ENCODE measurements at regions not wholly inside any gene's neighbourhood (a gene's known extent, or its start where the extent isn't known, plus 50 kb on each side); places are given as distances from the start of the nearest gene placed in this dataset.

DNA sequence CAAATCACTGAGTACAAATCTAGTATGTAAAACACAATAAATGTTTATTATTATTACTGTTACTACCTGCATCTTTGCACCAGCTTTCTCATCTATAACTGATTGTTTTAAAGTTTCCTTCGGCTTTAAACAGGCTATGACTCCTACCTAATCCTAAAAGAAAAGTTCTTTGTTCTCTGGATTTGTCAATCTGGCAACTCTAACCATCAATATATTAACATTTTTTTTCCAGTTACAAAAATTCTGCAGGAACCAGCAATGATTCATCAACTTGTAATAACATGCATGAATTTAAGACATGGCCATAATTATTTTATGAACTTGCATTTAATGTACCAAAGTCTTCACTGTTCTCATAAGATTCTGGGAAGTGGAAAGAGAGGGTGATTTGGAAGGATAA lies 228.5 kb downstream of the PIK3R1 start:
- Histone ChIP-seq H3K4me3 (replicated peaks in 1 of 2; ENCODE audit: low read depth in 1 of 2, low read length in 2 of 2) (no peak overlapping the region), H3K27me3 (ENCODE audit: insufficient read depth, low read length) (no peaks in the 10 kb centered on the region), H3K27ac (ENCODE audit: low read depth, low read length) (no peak overlapping the region), H3K79me2 (ENCODE audit: insufficient read depth, low read length) (no peaks in the 10 kb centered on the region), H4K20me1 (ENCODE audit: insufficient read depth) (no peaks in the 10 kb centered on the region), H3K4me1 (ENCODE audit: control insufficient read depth in 1 of 2, insufficient read depth in 2 of 2, low read length in 2 of 2) (no peaks in the 10 kb centered on the region), H3K9me3 (ENCODE audit: control insufficient read depth in 1 of 2, insufficient read depth in 1 of 2, low read depth in 1 of 2, low read length in 2 of 2) (no peaks in the 10 kb centered on the region), H3K9me2 (ENCODE audit: insufficient read depth) (no peaks in the 10 kb centered on the region), H2AFZ (ENCODE audit: low read depth, low read length, poor library complexity, severe bottlenecking) (no peak overlapping the region), H3K36me3 (ENCODE audit: control insufficient read depth in 1 of 2, insufficient read depth in 2 of 2, low read length in 2 of 2) (no peaks in the 10 kb centered on the region), H3K9ac (ENCODE audit: low read length) (no peak overlapping the region), H3K4me2 (ENCODE audit: low read length) (no peak overlapping the region)
- RAD21 ChIA-PET (ENCODE audit: low non-redundant PET in 1 of 2, low total read pairs in 2 of 2, uncharacterized antibody in 2 of 2, unreplicated experiment in 2 of 2), result no interaction called here
- intact Hi-C loops (cut with micrococcal nuclease), result no loop called here
- POLR2A ChIA-PET, result no interaction called here
- ATAC-seq (no peak), DNase-seq (ENCODE audit: low read depth, low spot score) (no peak)
- no TSS peak for BruUV-seq (replicated peaks)
- TF ChIP-seq SP1 (IDR thresholded peaks at IDR 0.05; ENCODE audit: low read depth) (no peak), SIN3A (IDR thresholded peaks at IDR 0.05; ENCODE audit: low read depth) (no peak), ZNF274 (IDR thresholded peaks at IDR 0.05; ENCODE audit: low read depth, low read length) (no peak)
- CTCF ChIA-PET, result no interaction called here

GRCh38 chr5:68444833-68445232 lies 229.3 kb downstream of the PIK3R1 start:
- H2AFZ ChIP-seq (ENCODE audit: low read depth, low read length, poor library complexity, severe bottlenecking), result no peak overlapping the region

More at GRCh38 chr5:68444833-68445232, 229.3 kb downstream of the PIK3R1 start:
- no peaks in the 10 kb centered on the region for H3K27me3 ChIP-seq (ENCODE audit: insufficient read depth, low read length)
- H4K20me1 ChIP-seq (ENCODE audit: insufficient read depth), result no peaks in the 10 kb centered on the region
- no peak overlapping the region for H3K4me3 ChIP-seq (replicated peaks in 1 of 2; ENCODE audit: low read depth in 1 of 2, low read length in 2 of 2)
- no peak overlapping the region for H3K9ac ChIP-seq (ENCODE audit: low read length)
- H3K36me3 ChIP-seq (ENCODE audit: control insufficient read depth in 1 of 2, insufficient read depth in 2 of 2, low read length in 2 of 2), result no peaks in the 10 kb centered on the region
- ChIA-PET CTCF (no interaction called here), POLR2A (no interaction called here), RAD21 (ENCODE audit: low non-redundant PET in 1 of 2, low total read pairs in 2 of 2, uncharacterized antibody in 2 of 2, unreplicated experiment in 2 of 2) (no interaction called here)
- no peak for DNase-seq (ENCODE audit: low read depth, low spot score)
- no TSS peak for BruUV-seq (replicated peaks)
- TF ChIP-seq POLR2A (IDR thresholded peaks at IDR 0.05; ENCODE audit: borderline replicate concordance, extremely low read depth, insufficient read depth, insufficient read length) (no peak), RAD21 (IDR thresholded peaks at IDR 0.05; ENCODE audit: low read depth) (no peak), REST (IDR thresholded peaks at IDR 0.05; ENCODE audit: low read depth) (no peak), CEBPB (IDR thresholded peaks at IDR 0.05; ENCODE audit: low read depth) (no peak), CBX3 (IDR thresholded peaks at IDR 0.05; ENCODE audit: low read depth) (no peak), ZFX (IDR thresholded peaks at IDR 0.05) (no peak), EZH2phosphoT487 (IDR thresholded peaks at IDR 0.05; ENCODE audit: borderline replicate concordance) (no peak)
- ATAC-seq, result no peak
- no peaks in the 10 kb centered on the region for H3K9me3 ChIP-seq (ENCODE audit: control insufficient read depth in 1 of 2, insufficient read depth in 1 of 2, low read depth in 1 of 2, low read length in 2 of 2)
- H3K9me2 ChIP-seq (ENCODE audit: insufficient read depth), result no peaks in the 10 kb centered on the region
- H3K4me1 ChIP-seq (ENCODE audit: control insufficient read depth in 1 of 2, insufficient read depth in 2 of 2, low read length in 2 of 2), result no peaks in the 10 kb centered on the region
- no peak overlapping the region for H3K4me2 ChIP-seq (ENCODE audit: low read length)
- H3K79me2 ChIP-seq (ENCODE audit: insufficient read depth, low read length), result no peaks in the 10 kb centered on the region
- H3K27ac ChIP-seq (ENCODE audit: low read depth, low read length), result no peak overlapping the region
- intact Hi-C loops (cut with micrococcal nuclease), result no loop called here

Data from HCT116 (cell line).